Sigmoid colon (tissue), 6 donors: ENCODE measurements at regions not wholly inside any gene's neighbourhood (a gene's known extent, or its start where the extent isn't known, plus 50 kb on each side); places are given as distances from the start of the nearest gene placed in this dataset.

Source experiments
- DNase-seq: peaks from one replicate; pipeline ENCODE4 v3.0.0-alpha.2; 2019
- H3K27ac ChIP-seq, 4 donors: fragments of 200-600 bp; sonication (generic); one replicate each; pipeline ENCODE4 v1.5.1; 2016 to 2019; ENCODE audit warnings: mild to moderate bottlenecking in 1 of 4
- H3K27me3 ChIP-seq, 3 donors: fragments of 200-600 bp; sonication (generic); one replicate each; pipeline ENCODE4 v1.5.1; 2019; ENCODE audit warnings: mild to moderate bottlenecking in 1 of 3
- H3K36me3 ChIP-seq, 4 donors: fragments of 200-600 bp; sonication (generic); one replicate each; pipeline ENCODE4 v1.5.1; 2016 to 2019
- H3K4me1 ChIP-seq, 4 donors: fragments of 200-600 bp; sonication (generic); one replicate each; pipeline ENCODE4 v1.5.1; 2017 to 2019
- H3K4me3 ChIP-seq, 4 donors: fragments of 200-600 bp; sonication (generic); one replicate each; pipeline ENCODE4 v1.5.1; 2017 to 2019; ENCODE audit warnings: mild to moderate bottlenecking in 2 of 4, moderate library complexity in 1 of 4
- H3K9me3 ChIP-seq, 4 donors: fragments of 200-600 bp in 3 of 4; sonication (generic) in 3 of 4; one replicate each; pipeline versions ENCODE4 v1.5.1 to v1.6.1; 2013 to 2019
- EP300 ChIP-seq, 4 donors: sonication (generic); formaldehyde crosslinking; IDR thresholded peaks; one replicate each; pipeline ENCODE4 v1.6.1; 2017; ENCODE audit warnings: antibody characterized with exemption in 4 of 4
- POLR2A ChIP-seq, 2 donors: fragments of 450-650 bp; IDR thresholded peaks; one replicate each; pipeline ENCODE4 v1.6.1; 2016; ENCODE audit warnings: antibody characterized with exemption in 2 of 2, mild to moderate bottlenecking in 2 of 2, moderate library complexity in 2 of 2
- POLR2AphosphoS5 ChIP-seq, 4 donors: sonication (generic); formaldehyde crosslinking; IDR thresholded peaks; one replicate each; pipeline ENCODE4 v1.6.1; 2017; ENCODE audit warnings: antibody characterized with exemption in 4 of 4
- WGBS, 2 donors: extraction: QIAGEN DNeasy Blood & Tissue Kit; methylation state at CpG; one replicate each; pipeline ENCODE4 v1.1.7; 2013; 5-methylcytosine and 5-hydroxymethylcytosine counted together
- intact Hi-C: fragments of 100-400 bp; cut with DNase I; formaldehyde crosslinking; loops from one replicate; pipeline ENCODE4 v1.15.1; 2023
- TF ChIP-seq, protein P1 (sequence below), 4 experiments: fragments of 450-650 bp in 3 of 4; fragments of 200-600 bp in 1 of 4; IDR thresholded peaks; one replicate each; pipeline ENCODE4 v1.5.1; 2016 to 2019; ENCODE audit warnings: antibody characterized with exemption in 4 of 4, mild to moderate bottlenecking in 3 of 4, moderate library complexity in 2 of 4
- donor health status: healthy with polysubstance abuse.
- donor health status: healthy.

DNA sequence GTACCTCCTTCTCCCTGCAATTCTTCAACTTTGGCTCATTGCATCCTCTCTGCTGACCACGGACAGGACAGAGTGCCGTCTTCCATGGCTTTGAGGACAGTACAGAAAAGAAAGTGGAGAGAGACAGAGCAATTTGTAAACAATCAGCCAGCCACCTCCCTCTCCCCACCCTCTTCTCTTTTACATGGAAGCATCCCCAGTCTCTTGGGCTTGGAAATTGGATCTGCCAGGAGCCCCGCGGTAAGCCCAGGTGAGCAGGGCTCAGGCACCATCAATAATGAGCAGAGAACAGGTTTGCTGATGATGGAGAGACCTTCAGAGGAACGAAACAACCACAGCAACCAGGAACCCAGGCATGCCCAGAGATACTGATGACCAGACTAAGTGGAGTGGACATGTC lies 194.9 kb upstream of the TNRC6C start:
- intact Hi-C loops = no loop called here
- Histone ChIP-seq H3K4me1 (no peaks in the 10 kb centered on the region), H3K4me3 (no peak overlapping the region), H3K27me3 (no peaks in the 10 kb centered on the region), H3K36me3 (no peaks in the 10 kb centered on the region), H3K9me3 (no peaks in the 10 kb centered on the region), H3K27ac (no peak overlapping the region)
- no peak for TF ChIP-seq POLR2AphosphoS5 (IDR thresholded peaks at IDR 0.05)
- 41 to 60% methylated on average over 5 of the region's 5 CpGs for WGBS, 2 donors
- no peak for DNase-seq

DNA sequence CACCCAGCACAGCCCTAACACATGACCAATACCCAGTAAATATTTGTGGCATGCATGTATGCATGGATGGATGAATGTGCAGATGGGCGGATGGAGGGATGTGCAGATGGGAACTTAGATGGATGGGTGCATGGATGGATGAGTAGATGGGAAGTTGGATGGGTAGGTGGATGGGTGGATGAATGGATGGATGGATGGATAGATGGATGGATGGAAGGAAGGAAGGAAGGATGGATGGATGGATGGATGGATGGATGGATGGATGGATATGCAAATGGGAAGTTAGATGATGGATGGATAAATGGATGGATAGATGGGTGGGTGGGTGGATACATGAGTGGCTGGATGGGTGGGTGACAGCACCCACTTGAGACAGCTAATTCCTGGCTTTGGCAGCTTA lies 193.2 kb upstream of the TNRC6C start:
- no peak for DNase-seq
- H3K4me3 ChIP-seq = no peak overlapping the region
- no peaks in the 10 kb centered on the region for H3K9me3 ChIP-seq
- intact Hi-C loops = no loop called here
- no peaks in the 10 kb centered on the region for H3K27me3 ChIP-seq
- no peak overlapping the region for H3K27ac ChIP-seq
- TF ChIP-seq POLR2AphosphoS5 (IDR thresholded peaks at IDR 0.05) (no peak), POLR2A (IDR thresholded peaks at IDR 0.05) (no peak), EP300 (IDR thresholded peaks at IDR 0.05) (no peak)
- TF ChIP-seq, protein P1, sequence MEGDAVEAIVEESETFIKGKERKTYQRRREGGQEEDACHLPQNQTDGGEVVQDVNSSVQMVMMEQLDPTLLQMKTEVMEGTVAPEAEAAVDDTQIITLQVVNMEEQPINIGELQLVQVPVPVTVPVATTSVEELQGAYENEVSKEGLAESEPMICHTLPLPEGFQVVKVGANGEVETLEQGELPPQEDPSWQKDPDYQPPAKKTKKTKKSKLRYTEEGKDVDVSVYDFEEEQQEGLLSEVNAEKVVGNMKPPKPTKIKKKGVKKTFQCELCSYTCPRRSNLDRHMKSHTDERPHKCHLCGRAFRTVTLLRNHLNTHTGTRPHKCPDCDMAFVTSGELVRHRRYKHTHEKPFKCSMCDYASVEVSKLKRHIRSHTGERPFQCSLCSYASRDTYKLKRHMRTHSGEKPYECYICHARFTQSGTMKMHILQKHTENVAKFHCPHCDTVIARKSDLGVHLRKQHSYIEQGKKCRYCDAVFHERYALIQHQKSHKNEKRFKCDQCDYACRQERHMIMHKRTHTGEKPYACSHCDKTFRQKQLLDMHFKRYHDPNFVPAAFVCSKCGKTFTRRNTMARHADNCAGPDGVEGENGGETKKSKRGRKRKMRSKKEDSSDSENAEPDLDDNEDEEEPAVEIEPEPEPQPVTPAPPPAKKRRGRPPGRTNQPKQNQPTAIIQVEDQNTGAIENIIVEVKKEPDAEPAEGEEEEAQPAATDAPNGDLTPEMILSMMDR (IDR thresholded peaks at IDR 0.05) = no peak
- no peaks in the 10 kb centered on the region for H3K36me3 ChIP-seq
- H3K4me1 ChIP-seq = no peaks in the 10 kb centered on the region
- WGBS, 2 donors = 96 to 99% methylated on average over 1 of the region's 1 CpG

DNA sequence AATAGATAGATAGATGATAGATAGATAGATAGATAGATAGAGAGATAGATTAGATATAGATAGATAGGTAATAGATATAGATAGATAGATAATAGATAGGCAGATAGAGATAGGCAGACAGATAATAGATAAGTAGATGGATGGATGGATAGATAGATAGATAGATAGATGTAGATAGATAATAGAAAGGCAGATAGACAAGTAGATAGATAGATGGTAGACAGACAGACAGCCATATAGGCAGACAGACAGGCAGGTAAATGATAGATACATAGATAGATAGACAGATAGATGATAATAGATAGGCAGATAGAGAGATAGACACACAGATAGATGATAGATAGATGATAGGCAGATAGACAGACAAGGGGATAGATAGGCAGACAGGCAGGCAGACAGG lies 191.4 kb upstream of the TNRC6C start:
- Histone ChIP-seq H3K27ac (no peak overlapping the region), H3K27me3 (no peaks in the 10 kb centered on the region), H3K4me1 (no peaks in the 10 kb centered on the region), H3K9me3 (no peaks in the 10 kb centered on the region), H3K36me3 (no peaks in the 10 kb centered on the region), H3K4me3 (no peak overlapping the region)
- intact Hi-C loops = no loop called here
- DNase-seq = no peak
- TF ChIP-seq POLR2A (IDR thresholded peaks at IDR 0.05) (no peak), EP300 (IDR thresholded peaks at IDR 0.05) (no peak), POLR2AphosphoS5 (IDR thresholded peaks at IDR 0.05) (no peak)
- TF ChIP-seq, protein P1 (IDR thresholded peaks at IDR 0.05) = no peak

DNA sequence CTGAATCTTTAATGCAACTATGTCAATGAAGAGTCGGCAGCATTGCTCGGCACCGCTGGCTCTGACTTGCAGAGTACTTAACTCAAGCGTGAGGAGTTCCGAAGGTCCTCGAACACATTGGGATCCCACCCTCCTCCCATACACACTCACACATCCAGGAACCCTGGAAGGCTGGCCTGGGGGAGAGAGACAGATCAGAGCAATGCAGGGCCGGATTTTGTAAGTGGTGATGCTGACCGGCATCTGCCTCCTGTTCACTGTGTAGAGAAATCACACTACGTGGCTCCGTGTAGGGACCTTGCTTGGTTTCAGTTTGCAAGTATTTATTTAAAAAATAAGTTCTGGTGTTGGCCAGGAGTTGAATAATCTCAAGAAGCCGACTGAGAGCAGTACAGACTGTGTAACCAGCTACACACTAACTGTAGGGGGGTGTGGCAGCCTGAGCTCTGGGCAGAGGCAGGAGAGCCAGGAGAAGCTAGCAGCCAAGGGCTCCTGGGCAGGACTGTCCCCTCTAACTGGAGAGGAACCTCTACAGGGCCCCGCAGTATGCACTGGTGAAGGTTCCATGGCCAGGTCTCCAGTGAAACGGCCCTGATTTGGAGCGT lies 190.2 kb upstream of the TNRC6C start:
- no peak overlapping the region for H3K4me3 ChIP-seq

GRCh38 chr17:77769215-77769614 lies 189.3 kb upstream of the TNRC6C start:
- intact Hi-C loops = no loop called here
- no peak for DNase-seq
- WGBS, 2 donors = 43 to 77% methylated on average over 7 of the region's 7 CpGs
- H3K4me1 ChIP-seq = no peaks in the 10 kb centered on the region
- H3K4me3 ChIP-seq = no peak overlapping the region
- no peak overlapping the region for H3K27ac ChIP-seq
- no peaks in the 10 kb centered on the region for H3K36me3 ChIP-seq
- no peak for TF ChIP-seq POLR2AphosphoS5 (IDR thresholded peaks at IDR 0.05)
- no peak for TF ChIP-seq POLR2A (IDR thresholded peaks at IDR 0.05)
- no peak for TF ChIP-seq EP300 (IDR thresholded peaks at IDR 0.05)
- TF ChIP-seq, protein P1 (IDR thresholded peaks at IDR 0.05) = no peak
- no peaks in the 10 kb centered on the region for H3K9me3 ChIP-seq
- no peaks in the 10 kb centered on the region for H3K27me3 ChIP-seq

More for the DNA sequence above, 190.2 kb upstream of the TNRC6C start:
- TF ChIP-seq POLR2AphosphoS5 (IDR thresholded peaks at IDR 0.05) (no peak), POLR2A (IDR thresholded peaks at IDR 0.05) (no peak), EP300 (IDR thresholded peaks at IDR 0.05) (no peak)
- TF ChIP-seq, protein P1 (IDR thresholded peaks at IDR 0.05) = no peak
- Histone ChIP-seq H3K36me3 (no peaks in the 10 kb centered on the region), H3K9me3 (no peaks in the 10 kb centered on the region), H3K27ac (no peak overlapping the region), H3K4me1 (no peaks in the 10 kb centered on the region), H3K27me3 (no peaks in the 10 kb centered on the region)
- intact Hi-C loops = no loop called here
- 47 to 61% methylated on average over 14 of the region's 14 CpGs for whole genome bisulfite sequencing, 2 donors
- DNase-seq = no peak
